CD14-positive monocyte (primary cell): ENCODE measurements at regions not wholly inside any gene's neighbourhood (a gene's known extent, or its start where the extent isn't known, plus 50 kb on each side); places are given as distances from the start of the nearest gene placed in this dataset.
"Not testable (repeated sequence)": the region's sequence is repeated elsewhere in the genome, so short reads cannot be mapped to it uniquely, and the experiment has no call there.

Source experiments
- DNase-seq, 3 donors: peaks; one replicate each; pipeline ENCODE4 v3.0.0-alpha.2; 2011 to 2022
- H2AFZ ChIP-seq: 2 replicates; pipeline ENCODE4 v1.6.0; 2012; ENCODE audit warnings: mild to moderate bottlenecking, low read depth, low read length, inconsistent platforms; ENCODE audit not compliant: insufficient read depth, poor library complexity, severe bottlenecking
- H3K27ac ChIP-seq, 2 donors: 1 replicate in 1 of 2; 2 replicates in 1 of 2; pipeline ENCODE4 v1.5.1; 2012 to 2013; ENCODE audit warnings: low read length in 2 of 2, control low read depth in 1 of 2, inconsistent platforms in 1 of 2, low read depth in 1 of 2, mild to moderate bottlenecking in 1 of 2
- H3K27me3 ChIP-seq, 2 donors: one replicate each; pipeline versions ENCODE4 v1.6.0 to v1.6.1; 2011 to 2013; ENCODE audit warnings: low read length in 2 of 2; ENCODE audit not compliant: control insufficient read depth in 2 of 2, insufficient read depth in 2 of 2
- H3K36me3 ChIP-seq, 2 donors: replicated peaks in 1 of 2; 1 replicate in 1 of 2; 2 replicates in 1 of 2; pipeline versions ENCODE4 v1.5.1 to v1.6.1; 2012 to 2013; ENCODE audit warnings: low read length in 2 of 2, control low read depth in 1 of 2, inconsistent platforms in 1 of 2, mild to moderate bottlenecking in 1 of 2; ENCODE audit not compliant: insufficient read depth in 2 of 2, control insufficient read depth in 1 of 2
- H3K4me1 ChIP-seq, 2 donors: 1 replicate in 1 of 2; 2 replicates in 1 of 2; pipeline versions ENCODE4 v1.5.1 to v1.6.1; 2012 to 2013; ENCODE audit warnings: low read length in 2 of 2, control low read depth in 1 of 2, inconsistent platforms in 1 of 2, mild to moderate bottlenecking in 1 of 2, moderate library complexity in 1 of 2; ENCODE audit not compliant: insufficient read depth in 2 of 2, control insufficient read depth in 1 of 2
- H3K4me2 ChIP-seq: replicated peaks from 2 replicates; pipeline ENCODE3; 2012; ENCODE audit warnings: low read length, moderate library complexity, mild to moderate bottlenecking; ENCODE audit not compliant: poor library complexity, severe bottlenecking; ENCODE audit errors: extremely low read depth
- H3K4me3 ChIP-seq, 3 experiments: fragments of 200-600 bp in 1 of 3; sonication (generic) in 1 of 3; replicated peaks in 1 of 3; 1 replicate in 2 of 3; 2 replicates in 1 of 3; pipeline ENCODE4 v1.5.1; 2011 to 2013; ENCODE audit warnings: low read length in 3 of 3, mild to moderate bottlenecking in 3 of 3, control low read depth in 2 of 3, low read depth in 2 of 3, inconsistent platforms in 1 of 3, moderate library complexity in 1 of 3
- H3K79me2 ChIP-seq: 2 replicates; pipeline ENCODE4 v1.6.0; 2012; ENCODE audit warnings: mild to moderate bottlenecking, control low read depth, inconsistent platforms, low read length, moderate library complexity; ENCODE audit not compliant: insufficient read depth
- H3K9ac ChIP-seq: 2 replicates; pipeline ENCODE4 v1.6.0; 2017; ENCODE audit warnings: low read length, mild to moderate bottlenecking; ENCODE audit not compliant: insufficient read depth, poor library complexity, severe bottlenecking
- H3K9me3 ChIP-seq, 2 donors: replicated peaks in 1 of 2; 1 replicate in 1 of 2; 2 replicates in 1 of 2; pipeline versions ENCODE4 v1.5.1 to v1.6.1; 2012 to 2013; ENCODE audit warnings: low read length in 2 of 2, control low read depth in 1 of 2; ENCODE audit not compliant: control insufficient read depth in 1 of 2, insufficient read depth in 1 of 2
- H4K20me1 ChIP-seq: 2 replicates; pipeline ENCODE4 v1.6.0; 2012; ENCODE audit warnings: mild to moderate bottlenecking, low read length, control low read depth, moderate library complexity; ENCODE audit not compliant: insufficient read depth
- H3K27ac Mint-ChIP-seq, 7 donors: one replicate each; pipeline ENCODE4 v1.8.0; 2020; ENCODE audit warnings: mild to moderate bottlenecking in 7 of 7, mixed read lengths in 7 of 7, moderate library complexity in 6 of 7, inconsistent platforms in 2 of 7
- H3K27me3 Mint-ChIP-seq, 3 donors: one replicate each; pipeline ENCODE4 v1.8.0; 2021 to 2022; ENCODE audit warnings: low read depth in 3 of 3, mild to moderate bottlenecking in 3 of 3, mixed read lengths in 3 of 3, moderate library complexity in 3 of 3, inconsistent platforms in 1 of 3
- H3K36me3 Mint-ChIP-seq, 2 donors: one replicate each; pipeline ENCODE4 v1.8.0; 2020; ENCODE audit warnings: mixed read lengths in 2 of 2, inconsistent platforms in 1 of 2, mild to moderate bottlenecking in 1 of 2
- H3K4me1 Mint-ChIP-seq: one replicate; pipeline ENCODE4 v1.8.0; 2020; ENCODE audit warnings: mild to moderate bottlenecking, mixed read lengths
- H3K4me3 Mint-ChIP-seq, 2 donors: one replicate each; pipeline ENCODE4 v1.8.0; 2020; ENCODE audit warnings: mild to moderate bottlenecking in 2 of 2, mixed read lengths in 2 of 2, moderate library complexity in 1 of 2
- H3K9me3 Mint-ChIP-seq, 7 donors: one replicate each; pipeline ENCODE4 v1.8.0; 2020 to 2022; ENCODE audit warnings: mixed read lengths in 7 of 7, mild to moderate bottlenecking in 6 of 7, moderate library complexity in 6 of 7, inconsistent platforms in 2 of 7
- WGBS: methylation state at CpG from one replicate; pipeline ENCODE4 v1.1.5; 2013; ENCODE audit warnings: missing lambda C conversion rate; ENCODE audit not compliant: insufficient coverage; 5-methylcytosine and 5-hydroxymethylcytosine counted together
- intact Hi-C, 2 donors: fragments of 100-400 bp; cut with micrococcal nuclease; formaldehyde crosslinking; loops; one replicate each; pipeline versions ENCODE4 v1.15.0 to v1.15.1; 2023
- TF ChIP-seq, protein P1 (sequence below): fragments of 200-600 bp; IDR thresholded peaks from one replicate; pipeline ENCODE4 v1.8.0; 2022; ENCODE audit warnings: antibody characterized with exemption, mild to moderate bottlenecking

DNA sequence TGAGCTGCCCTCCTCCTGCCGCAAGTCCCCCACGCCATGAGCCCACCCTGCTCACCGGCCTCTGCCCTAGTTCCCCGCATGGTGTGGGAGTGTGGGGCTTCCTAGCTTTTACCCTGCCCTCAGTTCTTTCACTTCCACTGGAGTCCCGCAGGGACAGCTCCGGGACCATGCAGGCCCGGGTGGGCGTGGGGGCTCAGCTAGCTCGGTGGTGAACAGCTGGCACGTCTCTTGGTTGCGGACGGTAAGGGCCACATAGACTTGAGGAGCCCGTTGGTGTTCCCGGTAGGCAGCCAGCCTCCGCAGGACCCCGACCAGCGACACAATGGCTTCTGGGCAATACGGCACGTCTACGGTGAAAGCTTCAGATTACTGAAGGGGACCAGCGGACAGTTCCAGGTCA is 108.9 kb upstream of the CCZ1B start:
- H3K27ac ChIP-seq: no peak overlapping the region
- TF ChIP-seq, protein P1, sequence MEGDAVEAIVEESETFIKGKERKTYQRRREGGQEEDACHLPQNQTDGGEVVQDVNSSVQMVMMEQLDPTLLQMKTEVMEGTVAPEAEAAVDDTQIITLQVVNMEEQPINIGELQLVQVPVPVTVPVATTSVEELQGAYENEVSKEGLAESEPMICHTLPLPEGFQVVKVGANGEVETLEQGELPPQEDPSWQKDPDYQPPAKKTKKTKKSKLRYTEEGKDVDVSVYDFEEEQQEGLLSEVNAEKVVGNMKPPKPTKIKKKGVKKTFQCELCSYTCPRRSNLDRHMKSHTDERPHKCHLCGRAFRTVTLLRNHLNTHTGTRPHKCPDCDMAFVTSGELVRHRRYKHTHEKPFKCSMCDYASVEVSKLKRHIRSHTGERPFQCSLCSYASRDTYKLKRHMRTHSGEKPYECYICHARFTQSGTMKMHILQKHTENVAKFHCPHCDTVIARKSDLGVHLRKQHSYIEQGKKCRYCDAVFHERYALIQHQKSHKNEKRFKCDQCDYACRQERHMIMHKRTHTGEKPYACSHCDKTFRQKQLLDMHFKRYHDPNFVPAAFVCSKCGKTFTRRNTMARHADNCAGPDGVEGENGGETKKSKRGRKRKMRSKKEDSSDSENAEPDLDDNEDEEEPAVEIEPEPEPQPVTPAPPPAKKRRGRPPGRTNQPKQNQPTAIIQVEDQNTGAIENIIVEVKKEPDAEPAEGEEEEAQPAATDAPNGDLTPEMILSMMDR: no peak
- Mint-ChIP-seq H3K27ac (peak overlapping the region in 1 of 7 donors; percentile 35), H3K4me3 (no peak overlapping the region), H3K27me3 (peaks cover 2 to 4% (median 4%) of the 10 kb centered on the region in 3 donors), H3K9me3 (peaks cover 0 to 2% (median 0%) of the 10 kb centered on the region in 7 donors), H3K4me1 (peaks cover 8% of the 10 kb centered on the region), H3K36me3 (no peaks in the 10 kb centered on the region)
- DNase-seq: no peak
- no peaks in the 10 kb centered on the region for H3K4me1 ChIP-seq
- H3K27me3 ChIP-seq: no peaks in the 10 kb centered on the region
- no peak overlapping the region for H3K4me2 ChIP-seq
- H3K9me3 ChIP-seq: no peaks in the 10 kb centered on the region
- H3K4me3 ChIP-seq: no peak overlapping the region
- H4K20me1 ChIP-seq: no peaks in the 10 kb centered on the region
- H2AFZ ChIP-seq: no peak overlapping the region
- no peak overlapping the region for H3K9ac ChIP-seq
- 93% methylated on average over 8 of the region's 21 CpGs for WGBS
- intact Hi-C loops: no loop called here
- H3K79me2 ChIP-seq: no peaks in the 10 kb centered on the region
- no peaks in the 10 kb centered on the region for H3K36me3 ChIP-seq

DNA sequence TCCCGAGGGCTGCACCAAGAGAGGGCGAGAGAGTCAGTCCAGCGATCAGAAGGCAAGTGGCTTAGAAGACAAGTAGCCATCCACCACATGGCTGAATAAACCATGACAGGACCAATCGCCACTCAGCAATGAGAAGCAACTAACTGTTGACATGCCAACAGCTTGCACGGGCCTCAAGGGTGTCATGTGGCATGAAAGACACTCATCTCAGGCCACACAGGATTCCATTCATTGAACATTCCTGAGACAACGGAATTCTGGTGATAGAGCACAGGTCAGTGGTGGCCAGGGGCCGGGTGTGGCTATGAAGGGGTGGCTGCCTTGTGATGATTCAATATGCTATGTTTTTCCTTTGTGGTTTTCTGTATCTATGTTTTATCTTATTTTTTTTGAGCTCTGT is 110.6 kb upstream of the CCZ1B start:
- H3K27me3 ChIP-seq, H3K36me3 ChIP-seq, H3K9me3 Mint-ChIP-seq, H3K4me1 Mint-ChIP-seq, H3K4me2 ChIP-seq, H3K4me3 Mint-ChIP-seq, H3K36me3 Mint-ChIP-seq, H3K4me1 ChIP-seq, H4K20me1 ChIP-seq, H3K27me3 Mint-ChIP-seq, DNase-seq, H3K27ac ChIP-seq, intact Hi-C loops, H2AFZ ChIP-seq, H3K4me3 ChIP-seq, H3K9me3 ChIP-seq, H3K9ac ChIP-seq, H3K79me2 ChIP-seq, H3K27ac Mint-ChIP-seq: not testable (repeated sequence)
- WGBS: no CpG with 5 or more reads among the region's 7 CpGs

DNA sequence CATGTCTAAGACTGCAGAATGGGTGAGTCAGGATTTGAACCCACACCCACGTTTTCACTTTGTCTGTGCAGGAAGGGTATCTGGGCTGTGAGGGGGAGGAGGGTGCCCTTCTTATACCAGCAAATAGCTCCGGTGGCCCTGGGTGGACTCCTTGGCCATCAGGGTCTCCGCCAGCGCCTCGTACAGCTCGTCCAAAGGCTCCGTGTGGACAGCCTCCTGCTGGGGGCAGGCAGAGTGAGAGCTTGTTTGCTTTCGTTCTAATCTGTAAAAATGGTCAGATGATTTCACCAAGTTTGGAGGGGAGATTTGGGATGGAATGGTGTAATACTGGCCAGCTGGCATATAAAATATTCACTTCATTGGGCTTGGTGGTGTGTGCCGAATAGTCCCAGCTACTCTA is 111.7 kb upstream of the CCZ1B start:
- DNase-seq, H3K9ac ChIP-seq, H3K36me3 ChIP-seq, H4K20me1 ChIP-seq, H3K27me3 ChIP-seq, H3K4me1 ChIP-seq, H3K27ac Mint-ChIP-seq, H3K36me3 Mint-ChIP-seq, intact Hi-C loops, H2AFZ ChIP-seq, H3K79me2 ChIP-seq, H3K4me1 Mint-ChIP-seq, H3K27me3 Mint-ChIP-seq, H3K4me2 ChIP-seq, H3K4me3 Mint-ChIP-seq, H3K4me3 ChIP-seq, H3K9me3 Mint-ChIP-seq, H3K9me3 ChIP-seq, H3K27ac ChIP-seq: not testable (repeated sequence)
- WGBS: 97% methylated on average over 5 of the region's 9 CpGs
